Cardiac septum (tissue), 1 donor: ENCODE measurements at regions not wholly inside any gene's neighbourhood (a gene's known extent, or its start where the extent isn't known, plus 50 kb on each side); places are given as distances from the start of the nearest gene placed in this dataset.
A peak's percentile ranks its signal among the peaks of the same experiment; 100 is the strongest.
"Not testable (repeated sequence)": the region's sequence is repeated elsewhere in the genome, so short reads cannot be mapped to it uniquely, and the experiment has no call there.

Experiments
- DNase-seq: peaks from one replicate; pipeline ENCODE4 v3.0.0-alpha.2; 2020; ENCODE audit warnings: low spot score
- intact Hi-C: fragments of 100-400 bp; cut with DNase I; formaldehyde crosslinking; loops from one replicate; pipeline ENCODE4 v1.14.0; 2022
- donor health status: DM: no; HTN: no; CAD: no.

- peak; percentile 55 for DNase-seq
- intact Hi-C loops, result loop anchor here (2.0 kb wide), 1 partner anchor 43 kb away; no protein-coding TSS in a partner anchor
These were observed 72.9 kb downstream of the C9orf50 start for GRCh38 chr9:129547869-129548570.

- intact Hi-C loops, result loop anchor here (2.0 kb wide), 1 partner anchor 42 kb away; no protein-coding TSS in a partner anchor
- DNase-seq, result peak; percentile 49
These were observed 73.8 kb downstream of the C9orf50 start for GRCh38 chr9:129547063-129547462.

GRCh38 chr9:129545876-129546275 lies 75.0 kb downstream of the C9orf50 start:
- intact Hi-C loops, result loop anchor here (2.0 kb wide), 1 partner anchor 41 kb away; no protein-coding TSS in a partner anchor
- peak; percentile 6 for DNase-seq

- intact Hi-C loops, result no loop called here
- no peak for DNase-seq
These were observed 76.1 kb downstream of the C9orf50 start for GRCh38 chr9:129544761-129545160.

GRCh38 chr9:129542741-129543140 lies 78.2 kb downstream of the C9orf50 start:
- intact Hi-C loops, result no loop called here

GRCh38 chr9:129541270-129541669 lies 79.6 kb downstream of the C9orf50 start:
- DNase-seq, result no peak
- intact Hi-C loops, result no loop called here

More at GRCh38 chr9:129542741-129543140, 78.2 kb downstream of the C9orf50 start:
- peak; percentile 72 for DNase-seq

- intact Hi-C loops, result no loop called here
- no peak for DNase-seq
These were observed 81.5 kb downstream of the C9orf50 start for GRCh38 chr9:129539446-129539845.

- DNase-seq, result peak; percentile 20
- intact Hi-C loops, result not testable (repeated sequence)
These were observed 89.0 kb downstream of the C9orf50 start for GRCh38 chr9:129531860-129532402.

GRCh38 chr9:129527955-129528354 lies 92.9 kb downstream of the C9orf50 start:
- DNase-seq, result not testable (repeated sequence)

GRCh38 chr9:129525656-129526196 lies 95.2 kb downstream of the C9orf50 start:
- DNase-seq, result peak; percentile 26
- intact Hi-C loops, result no loop called here

More at GRCh38 chr9:129527955-129528354, 92.9 kb downstream of the C9orf50 start:
- intact Hi-C loops, result not testable (repeated sequence)

- intact Hi-C loops, result no loop called here
These were observed 96.2 kb downstream of the C9orf50 start for GRCh38 chr9:129524582-129525270.

GRCh38 chr9:129523943-129524581 lies 96.8 kb downstream of the C9orf50 start:
- DNase-seq, result peak; percentile 43
- intact Hi-C loops, result no loop called here

More at GRCh38 chr9:129524582-129525270, 96.2 kb downstream of the C9orf50 start:
- DNase-seq, result peak; percentile 66

GRCh38 chr9:129522351-129522750 lies 98.5 kb downstream of the C9orf50 start:
- intact Hi-C loops, result no loop called here
- peak; percentile 58 for DNase-seq

- intact Hi-C loops, result no loop called here
- peak; percentile 59 for DNase-seq
These were observed 100.8 kb downstream of the C9orf50 start for GRCh38 chr9:129520082-129520481.

- DNase-seq, result no peak
- intact Hi-C loops, result no loop called here
These were observed 102.8 kb downstream of the C9orf50 start for GRCh38 chr9:129518074-129518473.

- intact Hi-C loops, result no loop called here
- DNase-seq, result no peak
These were observed 103.9 kb downstream of the C9orf50 start for GRCh38 chr9:129517006-129517405.

GRCh38 chr9:129514891-129515290 lies 106.0 kb downstream of the C9orf50 start:
- intact Hi-C loops, result no loop called here

GRCh38 chr9:129514497-129514867 lies 106.4 kb downstream of the C9orf50 start:
- DNase-seq, result peak; percentile 65
- intact Hi-C loops, result no loop called here

More at GRCh38 chr9:129514891-129515290, 106.0 kb downstream of the C9orf50 start:
- peak; percentile 57 for DNase-seq

GRCh38 chr9:129513856-129514496 lies 106.9 kb downstream of the C9orf50 start:
- intact Hi-C loops, result no loop called here
- peak; percentile 64 for DNase-seq
